ELF-1 (cell line): ENCODE measurements at regions not wholly inside any gene's neighbourhood (a gene's known extent, or its start where the extent isn't known, plus 50 kb on each side); places are given as distances from the start of the nearest gene placed in this dataset.
A peak's percentile ranks its signal among the peaks of the same experiment; 100 is the strongest.
"Not testable (repeated sequence)": the region's sequence is repeated elsewhere in the genome, so short reads cannot be mapped to it uniquely, and the experiment has no call there.

Experiments used
- DNase-seq: peaks from one replicate; pipeline ENCODE4 v3.0.0-alpha.2; 2016; ENCODE audit warnings: low read depth, low spot score

GRCh38 chr13:56670563-56670962 is 470.2 kb upstream of the PRR20A start:
- DNase-seq, result no peak

GRCh38 chr13:56681404-56681803 is 459.3 kb upstream of the PRR20A start:
- DNase-seq, result no peak

- DNase-seq, result no peak
Observed at GRCh38 chr13:56687131-56687530, 453.6 kb upstream of the PRR20A start.

- DNase-seq, result no peak
Observed at GRCh38 chr13:56697011-56697410, 443.7 kb upstream of the PRR20A start.

- DNase-seq, result peak; percentile 4
Observed at GRCh38 chr13:56700324-56700723, 440.4 kb upstream of the PRR20A start.

GRCh38 chr13:56706485-56706884 is 434.2 kb upstream of the PRR20A start:
- DNase-seq, result no peak

- no peak for DNase-seq
Observed at GRCh38 chr13:56713656-56714055, 427.1 kb upstream of the PRR20A start.

GRCh38 chr13:56718791-56719190 is 421.9 kb upstream of the PRR20A start:
- no peak for DNase-seq

- no peak for DNase-seq
Observed at GRCh38 chr13:56720841-56721240, 419.9 kb upstream of the PRR20A start.

GRCh38 chr13:56735537-56735942 is 405.2 kb upstream of the PRR20A start:
- DNase-seq, result peak; percentile 90

GRCh38 chr13:56736966-56737365 is 403.8 kb upstream of the PRR20A start:
- DNase-seq, result no peak

- peak; percentile 11 for DNase-seq
Observed at GRCh38 chr13:56752636-56753035, 388.1 kb upstream of the PRR20A start.

GRCh38 chr13:56755181-56755935 is 385.4 kb upstream of the PRR20A start:
- no peak for DNase-seq

- not testable (repeated sequence) for DNase-seq
Observed at GRCh38 chr13:56763333-56763732, 377.4 kb upstream of the PRR20A start.

GRCh38 chr13:56773148-56773547 is 367.6 kb upstream of the PRR20A start:
- DNase-seq, result no peak

GRCh38 chr13:56789527-56789926 is 351.2 kb upstream of the PRR20A start:
- DNase-seq, result no peak

- DNase-seq, result no peak
Observed at GRCh38 chr13:56837161-56837560, 303.6 kb upstream of the PRR20A start.

- DNase-seq, result no peak
Observed at GRCh38 chr13:56850852-56851251, 289.9 kb upstream of the PRR20A start.

GRCh38 chr13:56861476-56861875 is 279.2 kb upstream of the PRR20A start:
- DNase-seq, result no peak

- no peak for DNase-seq
Observed at GRCh38 chr13:56864451-56864850, 276.3 kb upstream of the PRR20A start.

GRCh38 chr13:56865416-56865815 is 275.3 kb upstream of the PRR20A start:
- DNase-seq, result no peak

GRCh38 chr13:56869671-56870070 is 271.0 kb upstream of the PRR20A start:
- DNase-seq, result no peak

GRCh38 chr13:56886398-56886797 is 254.3 kb upstream of the PRR20A start:
- no peak for DNase-seq

- DNase-seq, result no peak
Observed at GRCh38 chr13:56888455-56888854, 252.3 kb upstream of the PRR20A start.
